ENCODE measurements at regions not wholly inside any gene's neighbourhood (a gene's known extent, or its start where the extent isn't known, plus 50 kb on each side); places are given as distances from the start of the nearest gene placed in this dataset.
"Not testable (repeated sequence)": the region's sequence is repeated elsewhere in the genome, so short reads cannot be mapped to it uniquely, and the experiment has no call there.

DNA sequence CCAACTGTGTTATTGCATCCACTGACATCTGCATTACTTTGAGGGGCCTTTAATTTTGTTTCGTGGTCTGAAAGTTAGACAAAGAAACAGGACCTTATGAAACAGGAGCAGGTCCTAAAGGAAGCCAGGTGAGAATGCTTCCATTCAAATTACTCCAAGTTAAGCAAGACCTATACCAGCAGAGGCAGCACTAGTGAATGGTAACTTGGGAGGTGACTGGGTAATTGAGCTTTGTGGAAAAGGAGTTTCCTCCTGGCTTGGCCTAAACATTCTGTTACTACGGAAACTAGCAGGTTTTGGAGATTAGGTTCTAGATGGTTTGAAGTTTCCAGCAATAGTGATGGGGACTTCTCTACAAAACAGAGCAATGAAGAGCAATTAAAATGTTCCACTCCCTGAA is 173.5 kb downstream of the NKX6-1 start:
- TF ChIP-seq, protein P1, sequence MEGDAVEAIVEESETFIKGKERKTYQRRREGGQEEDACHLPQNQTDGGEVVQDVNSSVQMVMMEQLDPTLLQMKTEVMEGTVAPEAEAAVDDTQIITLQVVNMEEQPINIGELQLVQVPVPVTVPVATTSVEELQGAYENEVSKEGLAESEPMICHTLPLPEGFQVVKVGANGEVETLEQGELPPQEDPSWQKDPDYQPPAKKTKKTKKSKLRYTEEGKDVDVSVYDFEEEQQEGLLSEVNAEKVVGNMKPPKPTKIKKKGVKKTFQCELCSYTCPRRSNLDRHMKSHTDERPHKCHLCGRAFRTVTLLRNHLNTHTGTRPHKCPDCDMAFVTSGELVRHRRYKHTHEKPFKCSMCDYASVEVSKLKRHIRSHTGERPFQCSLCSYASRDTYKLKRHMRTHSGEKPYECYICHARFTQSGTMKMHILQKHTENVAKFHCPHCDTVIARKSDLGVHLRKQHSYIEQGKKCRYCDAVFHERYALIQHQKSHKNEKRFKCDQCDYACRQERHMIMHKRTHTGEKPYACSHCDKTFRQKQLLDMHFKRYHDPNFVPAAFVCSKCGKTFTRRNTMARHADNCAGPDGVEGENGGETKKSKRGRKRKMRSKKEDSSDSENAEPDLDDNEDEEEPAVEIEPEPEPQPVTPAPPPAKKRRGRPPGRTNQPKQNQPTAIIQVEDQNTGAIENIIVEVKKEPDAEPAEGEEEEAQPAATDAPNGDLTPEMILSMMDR (IDR thresholded peaks at IDR 0.05; ENCODE audit: insufficient read depth, low read depth, low read length, missing control alignments): no peak
- H3K4me3 ChIP-seq (ENCODE audit: low read depth, low read length): no peak overlapping the region
- no peak for DNase-seq (ENCODE audit: low read depth)

DNA sequence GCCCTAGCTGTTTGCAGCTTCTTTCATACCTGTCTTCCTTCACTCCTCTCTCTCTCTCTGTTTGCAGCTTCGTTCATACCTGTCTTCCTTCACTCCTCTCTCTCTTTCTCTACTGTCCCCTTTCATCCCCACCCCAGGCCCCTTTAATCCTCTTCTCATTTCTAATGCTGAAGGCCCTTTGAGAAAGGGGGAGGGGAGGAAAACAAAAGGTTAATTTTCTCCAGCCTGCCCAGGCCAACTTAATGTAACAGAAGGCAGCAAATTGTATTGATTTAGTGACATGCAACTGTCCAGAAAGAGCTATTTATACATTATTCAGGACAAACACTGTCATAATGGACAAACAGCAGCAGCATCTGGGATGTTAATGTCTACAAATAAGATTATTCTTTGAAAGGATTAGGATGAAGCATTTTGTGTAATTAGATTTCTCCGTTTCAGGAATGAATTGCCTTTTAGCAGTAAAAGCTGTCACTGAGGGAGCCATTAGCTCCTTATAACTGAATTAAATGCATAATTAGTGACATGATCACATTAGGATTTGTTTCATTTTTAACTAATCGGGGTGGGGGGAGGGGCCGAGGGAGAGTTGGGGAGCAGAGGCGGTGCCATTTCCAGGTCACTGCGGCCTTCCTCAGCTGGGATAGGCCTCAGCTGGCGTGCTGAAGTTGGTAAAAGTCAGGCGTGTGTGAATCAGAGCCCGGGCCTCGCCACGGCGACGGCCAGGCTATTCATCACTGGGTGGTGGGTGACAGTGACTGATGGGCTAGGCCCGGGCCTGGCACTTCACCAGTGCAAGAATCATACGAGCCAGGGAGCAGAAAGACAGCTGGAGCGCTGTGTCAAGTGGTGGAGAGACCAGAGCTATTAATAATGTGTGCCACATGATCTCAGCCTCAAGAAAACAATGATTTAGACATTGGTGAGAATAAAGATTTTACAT is 174.5 kb downstream of the NKX6-1 start:
- TF ChIP-seq, protein P1 (IDR thresholded peaks at IDR 0.05; ENCODE audit: insufficient read depth, low read depth, low read length, missing control alignments): no peak
- H3K4me3 ChIP-seq (ENCODE audit: low read depth, low read length): no peak overlapping the region
- DNase-seq (ENCODE audit: low read depth): no peak

DNA sequence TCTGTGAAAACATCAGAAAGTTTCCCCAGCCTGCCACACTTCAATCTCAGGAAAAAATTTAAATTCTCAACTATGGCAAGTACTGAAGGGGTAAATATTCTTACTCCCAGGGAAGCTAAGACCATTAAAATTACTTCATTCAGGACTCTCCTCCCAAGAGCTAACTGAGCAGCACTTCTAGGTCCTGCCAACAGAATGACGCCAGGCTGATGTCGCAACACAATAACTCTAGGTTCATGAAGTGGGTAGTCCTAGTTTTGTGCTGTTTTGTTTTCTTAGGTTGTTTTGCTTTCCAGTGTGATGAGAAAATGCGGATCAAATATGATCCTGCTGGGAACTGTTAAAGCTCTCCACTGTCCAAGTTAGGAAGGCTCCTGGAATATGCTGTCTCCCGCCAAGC is 180.0 kb downstream of the NKX6-1 start:
- no peak overlapping the region for H3K4me3 ChIP-seq (ENCODE audit: low read depth, low read length)
- no peak for DNase-seq (ENCODE audit: low read depth)
- TF ChIP-seq, protein P1 (IDR thresholded peaks at IDR 0.05; ENCODE audit: insufficient read depth, low read depth, low read length, missing control alignments): no peak

GRCh38 chr4:84317513-84317912 is 181.6 kb downstream of the NKX6-1 start:
- H3K4me3 ChIP-seq (ENCODE audit: low read depth, low read length): no peak overlapping the region
- no peak for DNase-seq (ENCODE audit: low read depth)
- TF ChIP-seq, protein P1 (IDR thresholded peaks at IDR 0.05; ENCODE audit: insufficient read depth, low read depth, low read length, missing control alignments): no peak

DNA sequence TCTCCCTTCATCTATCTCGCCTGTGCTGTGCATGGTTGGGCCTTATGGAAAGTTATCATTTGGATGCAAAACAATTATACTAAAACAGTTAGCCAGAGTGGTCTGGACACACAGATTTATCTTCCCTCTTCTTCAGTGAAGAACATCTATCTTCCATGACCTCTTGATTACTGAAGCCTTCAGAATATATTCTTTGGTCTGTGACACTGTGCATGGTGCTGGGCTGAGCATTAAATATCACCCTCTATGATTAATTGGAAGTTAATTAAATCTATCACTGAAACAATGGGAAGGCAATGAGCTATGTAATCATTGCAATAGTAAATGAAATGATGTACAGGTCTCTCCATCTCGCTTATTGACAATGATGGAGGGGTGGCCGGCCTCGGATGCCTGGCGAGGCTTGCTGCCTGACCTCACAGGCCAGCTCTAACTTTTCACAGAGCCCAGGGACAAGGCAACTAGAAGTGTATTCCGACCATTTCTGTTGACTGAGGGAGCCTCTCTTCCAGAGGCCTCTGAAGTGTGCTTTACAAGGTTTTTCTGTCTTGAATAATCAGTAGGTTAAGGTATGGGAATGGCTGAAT is 186.6 kb downstream of the NKX6-1 start:
- TF ChIP-seq, protein P1 (IDR thresholded peaks at IDR 0.05; ENCODE audit: insufficient read depth, low read depth, low read length, missing control alignments): no peak
- H3K4me3 ChIP-seq (ENCODE audit: low read depth, low read length): no peak overlapping the region
- no peak for DNase-seq (ENCODE audit: low read depth)

DNA sequence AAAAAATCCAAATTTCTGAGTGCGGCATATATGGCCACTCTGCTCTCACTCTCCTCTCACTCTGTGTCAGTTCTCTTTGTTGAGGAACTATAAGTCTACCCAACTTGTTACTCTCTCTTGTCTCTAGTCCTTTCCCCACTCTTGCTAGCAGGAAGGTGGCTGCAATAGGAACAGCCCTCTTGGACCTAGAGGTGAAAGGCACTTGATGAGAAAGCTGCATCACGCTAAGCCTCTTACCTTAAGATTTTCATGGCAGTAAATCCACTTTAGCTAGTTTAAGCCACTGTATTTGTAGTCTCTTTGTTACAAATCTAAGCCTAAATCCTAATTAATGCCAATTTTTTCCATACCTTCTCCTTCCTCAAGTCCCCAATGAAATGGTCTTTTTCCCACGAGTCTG is 189.9 kb downstream of the NKX6-1 start:
- TF ChIP-seq, protein P1 (IDR thresholded peaks at IDR 0.05; ENCODE audit: insufficient read depth, low read depth, low read length, missing control alignments): no peak

DNA sequence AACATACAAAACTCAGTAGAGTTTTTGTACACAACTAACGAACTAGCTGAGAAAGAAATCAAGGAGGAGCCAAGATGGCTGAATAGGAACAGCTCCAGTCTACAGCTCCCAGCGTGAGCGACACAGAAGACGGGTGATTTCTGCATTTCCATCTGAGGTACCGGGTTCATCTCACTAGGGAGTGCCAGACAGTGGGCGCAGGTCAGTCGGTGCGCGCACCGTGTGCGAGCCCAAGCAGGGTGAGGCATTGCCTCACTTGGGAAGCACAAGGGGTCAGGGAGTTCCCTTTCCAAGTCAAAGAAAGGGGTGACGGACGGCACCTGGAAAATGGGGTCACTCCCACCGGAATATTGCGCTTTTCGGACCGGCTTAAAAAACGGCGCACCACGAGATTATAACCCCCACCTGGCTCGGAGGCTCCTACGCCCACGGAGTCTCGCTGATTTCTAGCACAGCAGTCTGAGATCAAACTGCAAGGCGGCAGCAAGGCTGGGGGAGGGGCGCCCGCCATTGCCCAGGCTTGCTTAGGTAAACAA is 200.3 kb downstream of the NKX6-1 start:
- H3K4me3 ChIP-seq (ENCODE audit: low read depth, low read length): not testable (repeated sequence)

More for the DNA sequence above, 189.9 kb downstream of the NKX6-1 start:
- no peak overlapping the region for H3K4me3 ChIP-seq (ENCODE audit: low read depth, low read length)
- DNase-seq (ENCODE audit: low read depth): no peak

More for the DNA sequence above, 200.3 kb downstream of the NKX6-1 start:
- not testable (repeated sequence) for DNase-seq (ENCODE audit: low read depth)
